ENCODE measurements at regions not wholly inside any gene's neighbourhood (a gene's known extent, or its start where the extent isn't known, plus 50 kb on each side); places are given as distances from the start of the nearest gene placed in this dataset.

- H3K36me3 ChIP-seq, result no peaks in the 10 kb centered on the region
Observed at GRCh38 chr5:141783005-141783946, 94.9 kb downstream of the PCDH1 start.

GRCh38 chr5:141781910-141782309, 96.3 kb downstream of the PCDH1 start:
- intact Hi-C loops (cut with DNase I), result no loop called here
- Histone ChIP-seq H3K27ac (no peak overlapping the region), H3K4me3 (no peak overlapping the region), H3K4me1 (peaks cover 0 to 17% (median 4%) of the 10 kb centered on the region in 4 donors), H3K9me3 (no peaks in the 10 kb centered on the region), H3K27me3 (peaks cover 0 to 6% (median 0%) of the 10 kb centered on the region in 3 donors), H3K36me3 (no peaks in the 10 kb centered on the region)
- no peak for TF ChIP-seq EP300 (IDR thresholded peaks at IDR 0.05)
- TF ChIP-seq POLR2AphosphoS5 (IDR thresholded peaks at IDR 0.05), result no peak
- WGBS, 2 donors, result 88 to 89% methylated on average over 2 of the region's 2 CpGs
- DNase-seq, result no peak

More at GRCh38 chr5:141783005-141783946, 94.9 kb downstream of the PCDH1 start:
- Histone ChIP-seq H3K9me3 (no peaks in the 10 kb centered on the region), H3K4me3 (no peak overlapping the region), H3K27me3 (peaks cover 0 to 6% (median 0%) of the 10 kb centered on the region in 3 donors), H3K27ac (no peak overlapping the region), H3K4me1 (peaks cover 0 to 12% (median 3%) of the 10 kb centered on the region in 4 donors)
- intact Hi-C loops (cut with DNase I), result no loop called here
- 70 to 81% methylated on average over 17 of the region's 17 CpGs for WGBS, 2 donors
- TF ChIP-seq POLR2A (IDR thresholded peaks at IDR 0.05), result no peak
- TF ChIP-seq CTCF (IDR thresholded peaks at IDR 0.05), result no peak
- no peak for TF ChIP-seq POLR2AphosphoS5 (IDR thresholded peaks at IDR 0.05)
- no peak for TF ChIP-seq EP300 (IDR thresholded peaks at IDR 0.05)
- no peak for DNase-seq

- Histone ChIP-seq H3K27ac (no peak overlapping the region), H3K4me3 (no peak overlapping the region), H3K36me3 (no peaks in the 10 kb centered on the region), H3K9me3 (no peaks in the 10 kb centered on the region), H3K4me1 (peaks cover 0 to 17% (median 4%) of the 10 kb centered on the region in 4 donors), H3K27me3 (peaks cover 0 to 6% (median 0%) of the 10 kb centered on the region in 3 donors)
- no peak for TF ChIP-seq EP300 (IDR thresholded peaks at IDR 0.05)
- 82 to 88% methylated on average over 13 of the region's 13 CpGs for WGBS, 2 donors
- no peak for DNase-seq
- intact Hi-C loops (cut with DNase I), result no loop called here
Observed at GRCh38 chr5:141780952-141781781, 97.0 kb downstream of the PCDH1 start.

- Histone ChIP-seq H3K36me3 (no peaks in the 10 kb centered on the region), H3K27ac (no peak overlapping the region), H3K4me3 (no peak overlapping the region), H3K9me3 (no peaks in the 10 kb centered on the region), H3K27me3 (peaks cover 0 to 5% (median 0%) of the 10 kb centered on the region in 3 donors), H3K4me1 (peaks cover 0 to 17% (median 4%) of the 10 kb centered on the region in 4 donors)
- TF ChIP-seq CTCF (IDR thresholded peaks at IDR 0.05) (no peak), POLR2AphosphoS5 (IDR thresholded peaks at IDR 0.05) (no peak), EP300 (IDR thresholded peaks at IDR 0.05) (no peak), POLR2A (IDR thresholded peaks at IDR 0.05) (no peak)
- intact Hi-C loops (cut with DNase I), result no loop called here
- DNase-seq, result no peak
- 78 to 86% methylated on average over 10 of the region's 10 CpGs for WGBS, 2 donors
Observed at GRCh38 chr5:141780240-141780951, 97.8 kb downstream of the PCDH1 start.

GRCh38 chr5:141779503-141779973, 97.5 kb upstream of the ARAP3 start:
- Histone ChIP-seq H3K27me3 (no peaks in the 10 kb centered on the region), H3K4me3 (no peak overlapping the region), H3K36me3 (no peaks in the 10 kb centered on the region), H3K4me1 (peaks cover 0 to 17% (median 4%) of the 10 kb centered on the region in 4 donors), H3K27ac (no peak overlapping the region), H3K9me3 (no peaks in the 10 kb centered on the region)
- intact Hi-C loops (cut with DNase I), result no loop called here
- WGBS, 2 donors, result 22 to 44% methylated on average over 5 of the region's 5 CpGs
- peak; percentile 76 for DNase-seq
- peak in 1 of 4 donors; percentile 29 for TF ChIP-seq POLR2AphosphoS5 (IDR thresholded peaks at IDR 0.05)
- no peak for TF ChIP-seq CTCF (IDR thresholded peaks at IDR 0.05)

All from sigmoid colon (tissue), 6 donors.